IMR-90 (cell line): ENCODE measurements at regions not wholly inside any gene's neighbourhood (a gene's known extent, or its start where the extent isn't known, plus 50 kb on each side); places are given as distances from the start of the nearest gene placed in this dataset.

Experiments
- ATAC-seq: fragments of 200-7000 bp; cut with Tn5 transposase; 2 replicates; pipeline ENCODE4 v1.9.1; 2020; ENCODE audit warnings: low read depth, mild to moderate bottlenecking, moderate library complexity
- BruUV-seq: library from RNA; stranded (reverse); fragments of 400-500 nt; replicated peaks from 2 replicates; lab custom pipeline; 2021; lab: Mats Ljungman, UMichigan
- CTCF ChIA-PET: fragments of 300-600 bp; formaldehyde crosslinking; extraction: SDS; loops from one replicate; lab custom pipeline; 2021; ENCODE audit warnings: antibody characterized with exemption; lab: Yijun Ruan, JAX
- POLR2A ChIA-PET: fragments of 300-600 bp; sonication (Branson Sonifier 250); formaldehyde crosslinking; loops from one replicate; lab custom pipeline; 2022; ENCODE audit warnings: antibody characterized with exemption; ENCODE audit not compliant: unreplicated experiment; lab: Charles Lee
- DNase-seq: peaks from one replicate; pipeline ENCODE4 v3.0.0; 2013
- H2AFZ ChIP-seq: replicated peaks from 2 replicates; pipeline ENCODE3; 2013; ENCODE audit warnings: low read length, mild to moderate bottlenecking; ENCODE audit not compliant: poor library complexity
- H2AK5ac ChIP-seq: 2 replicates; pipeline ENCODE4 v1.6.1; 2013; ENCODE audit warnings: low read depth, low read length, inconsistent platforms
- H2AK9ac ChIP-seq: replicated peaks from 2 replicates; pipeline ENCODE3; 2013; ENCODE audit warnings: mild to moderate bottlenecking, low read depth, low read length, moderate library complexity; ENCODE audit not compliant: poor library complexity
- H2BK120ac ChIP-seq: 2 replicates; pipeline ENCODE4 v1.6.1; 2013; ENCODE audit warnings: low read depth, low read length, inconsistent platforms
- H2BK15ac ChIP-seq: 3 replicates; pipeline ENCODE4 v1.6.1; 2013; ENCODE audit warnings: low read depth, low read length, inconsistent platforms
- H2BK20ac ChIP-seq: 2 replicates; pipeline ENCODE4 v1.6.1; 2013; ENCODE audit warnings: low read depth, mild to moderate bottlenecking, inconsistent platforms, low read length, moderate library complexity
- H2BK5ac ChIP-seq: 2 replicates; pipeline ENCODE4 v1.6.1; 2013; ENCODE audit warnings: mild to moderate bottlenecking, low read depth, low read length, inconsistent platforms; ENCODE audit not compliant: poor library complexity, severe bottlenecking
- H3K14ac ChIP-seq: replicated peaks from 2 replicates; pipeline ENCODE4 v1.6.1; 2013; ENCODE audit warnings: low read depth, low read length, inconsistent platforms
- H3K18ac ChIP-seq: 2 replicates; pipeline ENCODE4 v1.6.1; 2013; ENCODE audit warnings: low read depth, low read length, control low read depth
- H3K23ac ChIP-seq: 2 replicates; pipeline ENCODE4 v1.6.1; 2013; ENCODE audit warnings: low read depth, low read length, inconsistent platforms
- H3K27ac ChIP-seq: 2 replicates; pipeline ENCODE4 v1.5.1; 2013; ENCODE audit warnings: mild to moderate bottlenecking, control low read depth, low read length; ENCODE audit not compliant: insufficient read depth
- H3K27me3 ChIP-seq: 2 replicates; pipeline ENCODE4 v1.6.1; 2013; ENCODE audit warnings: low read length; ENCODE audit not compliant: control insufficient read depth, insufficient read depth
- H3K36me3 ChIP-seq: 2 replicates; pipeline ENCODE4 v1.6.1; 2013; ENCODE audit warnings: low read length, mixed read lengths; ENCODE audit not compliant: control insufficient read depth, insufficient read depth
- H3K4ac ChIP-seq: 2 replicates; pipeline ENCODE4 v1.6.1; 2013; ENCODE audit warnings: low read depth, low read length, inconsistent platforms
- H3K4me1 ChIP-seq: 2 replicates; pipeline ENCODE4 v1.6.1; 2013; ENCODE audit warnings: low read length, mixed read lengths; ENCODE audit not compliant: control insufficient read depth, insufficient read depth
- H3K4me2 ChIP-seq: 2 replicates; pipeline ENCODE4 v1.6.1; 2013; ENCODE audit warnings: low read depth, mild to moderate bottlenecking, control low read depth, low read length, moderate library complexity
- H3K4me3 ChIP-seq: 2 replicates; pipeline ENCODE4 v1.5.1; 2013; ENCODE audit warnings: low read depth, mild to moderate bottlenecking, control low read depth, low read length, moderate library complexity; ENCODE audit not compliant: insufficient read depth
- H3K56ac ChIP-seq: 2 replicates; pipeline ENCODE4 v1.6.1; 2013; ENCODE audit warnings: low read length, inconsistent platforms; ENCODE audit not compliant: insufficient read depth; ENCODE audit errors: extremely low read depth
- H3K79me1 ChIP-seq, 2 experiments: 2 replicates each; pipeline ENCODE4 v1.6.1; 2013; ENCODE audit warnings: low read length in 2 of 2, inconsistent platforms in 1 of 2, low read depth in 1 of 2
- H3K9ac ChIP-seq: 2 replicates; pipeline ENCODE4 v1.6.1; 2013; ENCODE audit warnings: low read depth, low read length, control low read depth
- H3K9me1 ChIP-seq: 2 replicates; pipeline ENCODE4 v1.6.1; 2013; ENCODE audit warnings: low read length, inconsistent platforms; ENCODE audit not compliant: insufficient read depth
- H3K9me3 ChIP-seq: 2 replicates; pipeline ENCODE4 v1.6.1; 2013; ENCODE audit warnings: low read length; ENCODE audit not compliant: control insufficient read depth, insufficient read depth
- H4K20me1 ChIP-seq: 2 replicates; pipeline ENCODE4 v1.6.1; 2013; ENCODE audit warnings: low read length, inconsistent platforms; ENCODE audit not compliant: insufficient read depth
- H4K5ac ChIP-seq: 2 replicates; pipeline ENCODE4 v1.6.1; 2013; ENCODE audit warnings: mild to moderate bottlenecking, low read depth, low read length, control low read depth
- H4K8ac ChIP-seq, 2 experiments: 2 replicates each; pipeline ENCODE4 v1.6.1; 2013; ENCODE audit warnings: low read depth in 2 of 2, low read length in 2 of 2, control low read depth in 1 of 2, inconsistent platforms in 1 of 2
- H4K91ac ChIP-seq: 2 replicates; pipeline ENCODE4 v1.6.1; 2013; ENCODE audit warnings: low read depth, low read length, inconsistent platforms; ENCODE audit not compliant: insufficient read depth
- BHLHE40 ChIP-seq: fragments of 150-350 bp; IDR thresholded peaks from 2 replicates; pipeline ENCODE4 v1.6.1; 2016; ENCODE audit warnings: mild to moderate bottlenecking, low read depth, low read length
- CEBPB ChIP-seq: IDR thresholded peaks from 2 replicates; pipeline ENCODE4 v1.6.1; 2012; ENCODE audit warnings: low read depth, low read length, improper control_type of control experiment
- CHD1 ChIP-seq: IDR thresholded peaks from 2 replicates; pipeline ENCODE4 v1.6.1; 2012; ENCODE audit warnings: low read depth, low read length, improper control_type of control experiment
- FOS ChIP-seq: fragments of 150-350 bp; IDR thresholded peaks from 2 replicates; pipeline ENCODE4 v1.6.1; 2016; ENCODE audit warnings: low read depth, low read length
- MAFK ChIP-seq: IDR thresholded peaks from 2 replicates; pipeline ENCODE4 v1.6.1; 2012; ENCODE audit warnings: low read depth, low read length, improper control_type of control experiment
- MAZ ChIP-seq: IDR thresholded peaks from 2 replicates; pipeline ENCODE4 v1.6.1; 2012; ENCODE audit warnings: low read depth, mild to moderate bottlenecking, low read length, improper control_type of control experiment, moderate library complexity, borderline replicate concordance
- MXI1 ChIP-seq: IDR thresholded peaks from 2 replicates; pipeline ENCODE4 v1.6.1; 2012; ENCODE audit warnings: low read depth, mild to moderate bottlenecking, low read length, moderate library complexity, borderline replicate concordance
- NFE2L2 ChIP-seq: fragments of 150-350 bp; IDR thresholded peaks from 2 replicates; pipeline ENCODE4 v1.6.1; 2016; ENCODE audit warnings: low read depth, mild to moderate bottlenecking, low read length
- POLR2A ChIP-seq: IDR thresholded peaks from 2 replicates; pipeline ENCODE4 v1.6.1; 2012; ENCODE audit warnings: mild to moderate bottlenecking, low read depth, low read length
- RCOR1 ChIP-seq: IDR thresholded peaks from 2 replicates; pipeline ENCODE4 v1.6.1; 2012; ENCODE audit warnings: mild to moderate bottlenecking, low read length, improper control_type of control experiment; ENCODE audit not compliant: insufficient replicate concordance
- RFX5 ChIP-seq: IDR thresholded peaks from 2 replicates; pipeline ENCODE4 v1.8.0; 2012; ENCODE audit warnings: low read depth, mild to moderate bottlenecking, low read length, moderate library complexity
- SMC3 ChIP-seq: fragments of 150-350 bp; IDR thresholded peaks from 2 replicates; pipeline ENCODE4 v1.6.1; 2016; ENCODE audit warnings: low read depth, mild to moderate bottlenecking, antibody characterized with exemption, low read length, moderate library complexity
- WGBS, 2 experiments: methylation state at CpG; one replicate each; pipeline versions ENCODE4 v1.1.5 to v1.1.7; 2013; ENCODE audit warnings: missing lambda C conversion rate in 2 of 2; ENCODE audit not compliant: insufficient read length in 1 of 2; ENCODE audit errors: extremely low coverage in 2 of 2; 5-methylcytosine and 5-hydroxymethylcytosine counted together
- dilution Hi-C: fragments of 300-500 bp; cut with HindIII; formaldehyde crosslinking; loops from one replicate; pipeline ENCODE4 v1.14.3; 2018; ENCODE audit warnings: low sequenced_read_pairs; ENCODE audit not compliant: unreplicated experiment
- in situ Hi-C: fragments of 300-500 bp; cut with MboI; formaldehyde crosslinking; loops from 3 replicates; pipeline ENCODE4 v1.14.3; 2019; ENCODE audit warnings: low sequenced_read_pairs, inconsistent platforms, mixed read lengths
- intact Hi-C: fragments of 100-400 bp; cut with micrococcal nuclease; formaldehyde crosslinking; loops from 2 replicates; pipeline ENCODE4 v1.10.0; 2022
- TF ChIP-seq, protein P1 (sequence below): fragments of 150-350 bp; IDR thresholded peaks from 2 replicates; pipeline ENCODE4 v1.6.1; 2016; ENCODE audit warnings: low read depth, mild to moderate bottlenecking, low read length, moderate library complexity, borderline replicate concordance
- TF ChIP-seq, protein P2 (sequence below): fragments of 150-350 bp; IDR thresholded peaks from 2 replicates; pipeline ENCODE4 v1.6.1; 2017; ENCODE audit warnings: mild to moderate bottlenecking, antibody characterized with exemption, low read length, low read depth
- TF ChIP-seq, protein P3 (sequence below): conservative IDR thresholded peaks from 2 replicates; pipeline ENCODE4 v1.5.1; 2012; ENCODE audit warnings: mild to moderate bottlenecking, low read depth, low read length, improper control_type of control experiment

DNA sequence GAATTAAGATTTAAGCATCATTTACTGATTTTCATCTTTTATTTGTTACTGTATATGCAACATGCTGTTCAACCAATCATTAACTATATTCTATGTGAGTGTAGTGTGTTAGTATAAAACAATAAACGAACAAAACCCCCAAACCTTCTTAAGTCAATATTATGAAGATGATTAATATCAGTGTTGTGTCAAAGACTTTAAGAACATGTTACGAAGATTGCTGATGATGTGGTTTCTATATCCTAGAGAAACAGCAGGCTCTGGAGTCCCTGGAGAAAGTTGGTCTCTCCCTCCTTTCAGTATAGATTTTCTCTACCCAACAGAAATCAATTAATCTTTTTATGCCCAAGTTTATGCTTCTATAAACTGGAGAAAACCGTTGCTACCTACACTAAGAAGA lies 393.8 kb upstream of the HSF2 start:
- ChIA-PET POLR2A (no interaction called here), CTCF (no interaction called here)
- Histone ChIP-seq H3K36me3 (no peaks in the 10 kb centered on the region), H3K4me1 (0 out of 2 replicates have a peak, but pooled peaks cover 2% of the 10 kb centered on the region), H3K9ac (no peak overlapping the region), H3K9me3 (no peaks in the 10 kb centered on the region), H4K8ac (no peak overlapping the region; a peak in 1 of 4 replicates), H3K27me3 (no peaks in the 10 kb centered on the region), H3K4me3 (no peak overlapping the region), H2BK15ac (no peak overlapping the region), H3K56ac (no peak overlapping the region), H3K79me1 (no peaks in the 10 kb centered on the region), H3K27ac (no peak overlapping the region), H4K5ac (no peak overlapping the region), H3K14ac (no peak overlapping the region), H2AFZ (no peak overlapping the region), H2BK120ac (no peak overlapping the region), H2AK9ac (no peak overlapping the region), H4K20me1 (no peaks in the 10 kb centered on the region), H2BK20ac (no peak overlapping the region), H3K18ac (no peak overlapping the region), H2BK5ac (no peak overlapping the region), H3K23ac (no peak overlapping the region), H2AK5ac (no peak overlapping the region), H4K91ac (no peak overlapping the region), H3K4ac (no peak overlapping the region), H3K9me1 (no peaks in the 10 kb centered on the region), H3K4me2 (peak overlapping the region; percentile 22; the same call in 1 of the 2 replicates)
- ATAC-seq, result no peak
- intact Hi-C loops, result no loop called here
- dilution Hi-C loops, result no loop called here
- no peak for DNase-seq
- WGBS, 2 experiments, result no CpG with 5 or more reads among the region's 3 CpGs
- no peak for TF ChIP-seq RFX5
- TF ChIP-seq POLR2A, result no peak
- TF ChIP-seq, protein P1, sequence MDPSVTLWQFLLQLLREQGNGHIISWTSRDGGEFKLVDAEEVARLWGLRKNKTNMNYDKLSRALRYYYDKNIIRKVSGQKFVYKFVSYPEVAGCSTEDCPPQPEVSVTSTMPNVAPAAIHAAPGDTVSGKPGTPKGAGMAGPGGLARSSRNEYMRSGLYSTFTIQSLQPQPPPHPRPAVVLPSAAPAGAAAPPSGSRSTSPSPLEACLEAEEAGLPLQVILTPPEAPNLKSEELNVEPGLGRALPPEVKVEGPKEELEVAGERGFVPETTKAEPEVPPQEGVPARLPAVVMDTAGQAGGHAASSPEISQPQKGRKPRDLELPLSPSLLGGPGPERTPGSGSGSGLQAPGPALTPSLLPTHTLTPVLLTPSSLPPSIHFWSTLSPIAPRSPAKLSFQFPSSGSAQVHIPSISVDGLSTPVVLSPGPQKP, result no peak
- TF ChIP-seq CHD1, result no peak
- no peak for TF ChIP-seq CEBPB
- TF ChIP-seq, protein P2, sequence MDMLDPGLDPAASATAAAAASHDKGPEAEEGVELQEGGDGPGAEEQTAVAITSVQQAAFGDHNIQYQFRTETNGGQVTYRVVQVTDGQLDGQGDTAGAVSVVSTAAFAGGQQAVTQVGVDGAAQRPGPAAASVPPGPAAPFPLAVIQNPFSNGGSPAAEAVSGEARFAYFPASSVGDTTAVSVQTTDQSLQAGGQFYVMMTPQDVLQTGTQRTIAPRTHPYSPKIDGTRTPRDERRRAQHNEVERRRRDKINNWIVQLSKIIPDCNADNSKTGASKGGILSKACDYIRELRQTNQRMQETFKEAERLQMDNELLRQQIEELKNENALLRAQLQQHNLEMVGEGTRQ, result no peak
- TF ChIP-seq, protein P3, sequence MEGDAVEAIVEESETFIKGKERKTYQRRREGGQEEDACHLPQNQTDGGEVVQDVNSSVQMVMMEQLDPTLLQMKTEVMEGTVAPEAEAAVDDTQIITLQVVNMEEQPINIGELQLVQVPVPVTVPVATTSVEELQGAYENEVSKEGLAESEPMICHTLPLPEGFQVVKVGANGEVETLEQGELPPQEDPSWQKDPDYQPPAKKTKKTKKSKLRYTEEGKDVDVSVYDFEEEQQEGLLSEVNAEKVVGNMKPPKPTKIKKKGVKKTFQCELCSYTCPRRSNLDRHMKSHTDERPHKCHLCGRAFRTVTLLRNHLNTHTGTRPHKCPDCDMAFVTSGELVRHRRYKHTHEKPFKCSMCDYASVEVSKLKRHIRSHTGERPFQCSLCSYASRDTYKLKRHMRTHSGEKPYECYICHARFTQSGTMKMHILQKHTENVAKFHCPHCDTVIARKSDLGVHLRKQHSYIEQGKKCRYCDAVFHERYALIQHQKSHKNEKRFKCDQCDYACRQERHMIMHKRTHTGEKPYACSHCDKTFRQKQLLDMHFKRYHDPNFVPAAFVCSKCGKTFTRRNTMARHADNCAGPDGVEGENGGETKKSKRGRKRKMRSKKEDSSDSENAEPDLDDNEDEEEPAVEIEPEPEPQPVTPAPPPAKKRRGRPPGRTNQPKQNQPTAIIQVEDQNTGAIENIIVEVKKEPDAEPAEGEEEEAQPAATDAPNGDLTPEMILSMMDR, result no peak
- TF ChIP-seq SMC3, result no peak
- TF ChIP-seq MXI1, result no peak
- no peak for TF ChIP-seq MAFK
- TF ChIP-seq FOS, result no peak
- TF ChIP-seq BHLHE40, result no peak
- no peak for TF ChIP-seq MAZ
- TF ChIP-seq RCOR1, result no peak
- no peak for TF ChIP-seq NFE2L2
- BruUV-seq, result no TSS peak
- in situ Hi-C loops, result no loop called here
